DOHH2 (cell line): ENCODE measurements at regions not wholly inside any gene's neighbourhood (a gene's known extent, or its start where the extent isn't known, plus 50 kb on each side); places are given as distances from the start of the nearest gene placed in this dataset.

Experiments used
- H3F3A ChIP-seq: fragments of 200-600 bp; sonication (generic), shearing (Covaris generic); 2 replicates; pipeline ENCODE4 v1.6.0; 2016; ENCODE audit warnings: antibody characterized with exemption, mild to moderate bottlenecking; ENCODE audit not compliant: control insufficient read depth, insufficient read depth
- H3K27ac ChIP-seq: fragments of 200-600 bp; sonication (generic); 2 replicates; pipeline ENCODE4 v1.5.1; 2014; ENCODE audit warnings: low read depth, mild to moderate bottlenecking, low read length, moderate library complexity
- H3K27me3 ChIP-seq: fragments of 200-600 bp; sonication (generic); 2 replicates; pipeline ENCODE4 v1.6.1; 2014; ENCODE audit warnings: mild to moderate bottlenecking, low read length, mixed read lengths; ENCODE audit not compliant: control insufficient read depth
- H3K36me3 ChIP-seq: fragments of 200-600 bp; sonication (generic); 2 replicates; pipeline ENCODE4 v1.6.1; 2014; ENCODE audit warnings: mild to moderate bottlenecking, low read length, moderate library complexity, mixed read lengths; ENCODE audit not compliant: control insufficient read depth
- H3K4me1 ChIP-seq: fragments of 200-600 bp; sonication (generic); 2 replicates; pipeline ENCODE4 v1.6.1; 2014; ENCODE audit warnings: mild to moderate bottlenecking, low read length, mixed read lengths; ENCODE audit not compliant: control insufficient read depth
- H3K4me2 ChIP-seq: fragments of 200-600 bp; sonication (generic); 2 replicates; pipeline ENCODE4 v1.6.0; 2014; ENCODE audit warnings: mild to moderate bottlenecking, low read length, moderate library complexity
- H3K4me3 ChIP-seq: fragments of 200-600 bp; sonication (generic); 2 replicates; pipeline ENCODE4 v1.5.1; 2014; ENCODE audit warnings: mild to moderate bottlenecking, low read length, mixed read lengths
- H3K79me2 ChIP-seq: fragments of 200-600 bp; sonication (generic); 2 replicates; pipeline ENCODE4 v1.6.1; 2014; ENCODE audit warnings: mild to moderate bottlenecking, low read length, mixed read lengths; ENCODE audit not compliant: control insufficient read depth
- H3K9me2 ChIP-seq: fragments of 200-600 bp; sonication (generic); replicated peaks from 2 replicates; pipeline ENCODE4 v1.6.1; 2014; ENCODE audit warnings: mild to moderate bottlenecking, low read length, mixed read lengths; ENCODE audit not compliant: control insufficient read depth
- H3K9me3 ChIP-seq: fragments of 200-600 bp; sonication (generic); 2 replicates; pipeline ENCODE4 v1.6.1; 2014; ENCODE audit warnings: antibody characterized with exemption, low read length, mixed read lengths; ENCODE audit not compliant: control insufficient read depth, insufficient read depth
- H4K20me1 ChIP-seq: fragments of 200-600 bp; sonication (generic); 2 replicates; pipeline ENCODE4 v1.6.0; 2014; ENCODE audit warnings: low read depth, mild to moderate bottlenecking, antibody characterized with exemption, low read length, moderate library complexity; ENCODE audit not compliant: control insufficient read depth, insufficient read depth
- CTCF ChIP-seq: fragments of 200-600 bp; sonication (generic); IDR thresholded peaks from one replicate; pipeline ENCODE4 v1.5.1; 2014; ENCODE audit warnings: antibody characterized with exemption, mild to moderate bottlenecking, low read depth, low read length; ENCODE audit not compliant: poor library complexity, severe bottlenecking
- EZH2phosphoT487 ChIP-seq: fragments of 200-600 bp; sonication (generic); IDR thresholded peaks from 2 replicates; pipeline ENCODE4 v1.6.1; 2017; ENCODE audit warnings: borderline replicate concordance, mild to moderate bottlenecking, antibody characterized with exemption, low read length, moderate library complexity, mixed read lengths

GRCh38 chr9:89983411-89983810, 378.6 kb downstream of the GADD45G start:
- Histone ChIP-seq H3K4me2 (no peak overlapping the region), H3K4me1 (no peaks in the 10 kb centered on the region), H3K36me3 (no peaks in the 10 kb centered on the region), H3K9me2 (no peaks in the 10 kb centered on the region), H3K4me3 (no peak overlapping the region), H4K20me1 (no peaks in the 10 kb centered on the region), H3K79me2 (no peaks in the 10 kb centered on the region), H3K27me3 (peaks cover 3% of the 10 kb centered on the region; the same call in 1 of the 2 replicates), H3F3A (no peaks in the 10 kb centered on the region), H3K27ac (no peak overlapping the region), H3K9me3 (no peaks in the 10 kb centered on the region)
- TF ChIP-seq EZH2phosphoT487, result no peak
- TF ChIP-seq CTCF, result no peak

GRCh38 chr9:89984214-89984613, 379.4 kb downstream of the GADD45G start:
- no peaks in the 10 kb centered on the region for H3K79me2 ChIP-seq
- TF ChIP-seq CTCF (no peak), EZH2phosphoT487 (no peak)
- H3K27me3 ChIP-seq, result peaks cover 3% of the 10 kb centered on the region; the same call in 1 of the 2 replicates
- H3K36me3 ChIP-seq, result no peaks in the 10 kb centered on the region
- no peaks in the 10 kb centered on the region for H3K9me3 ChIP-seq
- no peaks in the 10 kb centered on the region for H3K4me1 ChIP-seq
- no peaks in the 10 kb centered on the region for H3F3A ChIP-seq
- H3K9me2 ChIP-seq, result no peaks in the 10 kb centered on the region
- no peak overlapping the region for H3K4me2 ChIP-seq
- no peak overlapping the region for H3K27ac ChIP-seq
- H4K20me1 ChIP-seq, result no peaks in the 10 kb centered on the region
- H3K4me3 ChIP-seq, result no peak overlapping the region

- Histone ChIP-seq H3K27ac (no peak overlapping the region), H4K20me1 (no peaks in the 10 kb centered on the region), H3K4me2 (no peak overlapping the region), H3K9me3 (no peaks in the 10 kb centered on the region), H3K4me1 (no peaks in the 10 kb centered on the region), H3F3A (no peaks in the 10 kb centered on the region), H3K79me2 (no peaks in the 10 kb centered on the region), H3K27me3 (peaks cover 3% of the 10 kb centered on the region; the same call in 1 of the 2 replicates), H3K36me3 (no peaks in the 10 kb centered on the region), H3K4me3 (no peak overlapping the region), H3K9me2 (no peaks in the 10 kb centered on the region)
- TF ChIP-seq CTCF (no peak), EZH2phosphoT487 (no peak)
These were observed 380.3 kb downstream of the GADD45G start for GRCh38 chr9:89985068-89985467.

GRCh38 chr9:89986190-89986589, 381.4 kb downstream of the GADD45G start:
- H3K27me3 ChIP-seq, result 0 out of 2 replicates have a peak, but pooled peaks cover 3% of the 10 kb centered on the region
- no peaks in the 10 kb centered on the region for H3K9me2 ChIP-seq
- no peak overlapping the region for H3K4me3 ChIP-seq
- H3K4me2 ChIP-seq, result no peak overlapping the region
- no peaks in the 10 kb centered on the region for H3K36me3 ChIP-seq
- no peaks in the 10 kb centered on the region for H4K20me1 ChIP-seq
- H3F3A ChIP-seq, result no peaks in the 10 kb centered on the region
- H3K27ac ChIP-seq, result no peak overlapping the region
- no peaks in the 10 kb centered on the region for H3K79me2 ChIP-seq
- TF ChIP-seq CTCF (no peak), EZH2phosphoT487 (no peak)
- no peaks in the 10 kb centered on the region for H3K4me1 ChIP-seq
- H3K9me3 ChIP-seq, result no peaks in the 10 kb centered on the region
